HCT116 (cell line): ENCODE measurements at regions not wholly inside any gene's neighbourhood (a gene's known extent, or its start where the extent isn't known, plus 50 kb on each side); places are given as distances from the start of the nearest gene placed in this dataset.

ENCODE experiments used
- ATAC-seq: fragments of 200-7000 bp; cut with Tn5 transposase; 2 replicates; pipeline ENCODE4 v1.9.1; 2020; ENCODE audit warnings: mild to moderate bottlenecking, moderate library complexity
- BruUV-seq: library from RNA; stranded (reverse); fragments of 400-500 nt; replicated peaks from 2 replicates; lab custom pipeline; 2021; lab: Mats Ljungman, UMichigan
- CTCF ChIA-PET: fragments of 300-600 bp; sonication (Branson Sonifier 250); formaldehyde crosslinking; loops from one replicate; lab custom pipeline; 2021; ENCODE audit warnings: antibody characterized with exemption; lab: Charles Lee
- POLR2A ChIA-PET: fragments of 300-600, 350-600 bp; sonication (Branson Sonifier 250); formaldehyde crosslinking; loops from one replicate; lab custom pipeline; 2021; ENCODE audit warnings: antibody characterized with exemption; lab: Charles Lee
- RAD21 ChIA-PET, 2 experiments: fragments of 300-600 bp; sonication (Branson Sonifier 250); formaldehyde crosslinking; loops; one replicate each; lab custom pipeline; 2023; ENCODE audit warnings: low total read pairs in 2 of 2; ENCODE audit not compliant: uncharacterized antibody in 2 of 2, unreplicated experiment in 2 of 2, low non-redundant PET in 1 of 2; lab: Charles Lee
- DNase-seq: peaks from one replicate; pipeline ENCODE4 v3.0.0-alpha.2; 2010; ENCODE audit warnings: low read depth, low spot score
- H2AFZ ChIP-seq: fragments of 200-600 bp; shearing (Covaris generic), sonication (generic); 2 replicates; pipeline ENCODE4 v1.6.1; 2017; ENCODE audit warnings: low read depth, mixed run types, mixed read lengths, antibody characterized with exemption, low read length; ENCODE audit not compliant: poor library complexity, severe bottlenecking
- H3K27ac ChIP-seq: 2 replicates; pipeline ENCODE4 v1.5.1; 2012; ENCODE audit warnings: low read depth, low read length
- H3K27me3 ChIP-seq: fragments of 200-600 bp; sonication (generic); 2 replicates; pipeline ENCODE4 v1.6.1; 2016; ENCODE audit warnings: mixed run types, low read length, mixed read lengths; ENCODE audit not compliant: insufficient read depth
- H3K36me3 ChIP-seq, 2 experiments: fragments of 200-500 bp in 1 of 2; fragments of 200-600 bp in 1 of 2; sonication (Bioruptor generic) in 1 of 2; sonication (generic) in 1 of 2; 2 replicates each; pipeline versions ENCODE4 v1.5.1 to v1.6.1; 2014 to 2016; ENCODE audit warnings: low read length in 2 of 2, inconsistent platforms in 1 of 2, mixed read lengths in 1 of 2, mixed run types in 1 of 2; ENCODE audit not compliant: insufficient read depth in 2 of 2, control insufficient read depth in 1 of 2
- H3K4me1 ChIP-seq, 2 experiments: fragments of 200-600 bp in 1 of 2; sonication (generic) in 1 of 2; 2 replicates each; pipeline versions ENCODE4 v1.5.1 to v1.6.1; 2012 to 2017; ENCODE audit warnings: low read length in 2 of 2, inconsistent platforms in 1 of 2, mild to moderate bottlenecking in 1 of 2, mixed read lengths in 1 of 2, mixed run types in 1 of 2, moderate library complexity in 1 of 2; ENCODE audit not compliant: insufficient read depth in 2 of 2, control insufficient read depth in 1 of 2
- H3K4me2 ChIP-seq: fragments of 200-600 bp; sonication (generic); 2 replicates; pipeline ENCODE4 v1.6.1; 2017; ENCODE audit warnings: mixed run types, low read length, mixed read lengths
- H3K4me3 ChIP-seq, 2 experiments: fragments of 200-600 bp in 1 of 2; sonication (generic) in 1 of 2; replicated peaks in 1 of 2; 2 replicates each; pipeline ENCODE4 v1.5.1; 2011 to 2016; ENCODE audit warnings: low read length in 2 of 2, control low read depth in 1 of 2, low read depth in 1 of 2, mild to moderate bottlenecking in 1 of 2, mixed read lengths in 1 of 2, mixed run types in 1 of 2
- H3K79me2 ChIP-seq: fragments of 200-600 bp; sonication (generic); 2 replicates; pipeline ENCODE4 v1.6.1; 2017; ENCODE audit warnings: mild to moderate bottlenecking, mixed run types, low read length, moderate library complexity, mixed read lengths; ENCODE audit not compliant: insufficient read depth
- H3K9ac ChIP-seq: fragments of 200-600 bp; sonication (generic); 2 replicates; pipeline ENCODE4 v1.6.1; 2016; ENCODE audit warnings: low read length, mixed read lengths
- H3K9me2 ChIP-seq: fragments of 200-600 bp; sonication (generic), shearing (Covaris generic); 2 replicates; pipeline ENCODE4 v1.6.1; 2017; ENCODE audit warnings: mixed run types, mild to moderate bottlenecking, moderate library complexity; ENCODE audit not compliant: insufficient read depth
- H3K9me3 ChIP-seq, 2 experiments: fragments of 200-500 bp in 1 of 2; fragments of 200-600 bp in 1 of 2; sonication (Bioruptor generic) in 1 of 2; sonication (generic) in 1 of 2; 2 replicates each; pipeline ENCODE4 v1.6.1; 2014 to 2017; ENCODE audit warnings: low read length in 2 of 2, mixed read lengths in 2 of 2, inconsistent platforms in 1 of 2, low read depth in 1 of 2, mild to moderate bottlenecking in 1 of 2, mixed run types in 1 of 2, moderate library complexity in 1 of 2; ENCODE audit not compliant: control insufficient read depth in 1 of 2, insufficient read depth in 1 of 2
- H4K20me1 ChIP-seq: fragments of 200-600 bp; sonication (generic), shearing (Covaris generic); 2 replicates; pipeline ENCODE4 v1.6.1; 2017; ENCODE audit warnings: mixed run types, mild to moderate bottlenecking, moderate library complexity; ENCODE audit not compliant: insufficient read depth
- EZH2phosphoT487 ChIP-seq: fragments of 200-600 bp; IDR thresholded peaks from 2 replicates; pipeline ENCODE4 v1.6.1; 2018; ENCODE audit warnings: antibody characterized with exemption, borderline replicate concordance
- FOSL1 ChIP-seq: IDR thresholded peaks from 2 replicates; pipeline ENCODE4 v1.6.1; 2012; ENCODE audit warnings: low read depth
- POLR2A ChIP-seq: IDR thresholded peaks from 2 replicates; pipeline ENCODE4 v1.7.0; 2011; ENCODE audit warnings: borderline replicate concordance; ENCODE audit not compliant: insufficient read depth, insufficient read length; ENCODE audit errors: extremely low read depth
- POLR2AphosphoS5 ChIP-seq: IDR thresholded peaks from 2 replicates; pipeline ENCODE4 v1.6.1; 2011; ENCODE audit warnings: mild to moderate bottlenecking, low read depth, low read length, moderate library complexity
- ZNF274 ChIP-seq: fragments of 200-500 bp; sonication (Bioruptor generic); IDR thresholded peaks from 2 replicates; pipeline ENCODE4 v1.6.1; 2014; ENCODE audit warnings: mild to moderate bottlenecking, low read depth, low read length, inconsistent platforms
- intact Hi-C: fragments of 100-400 bp; cut with micrococcal nuclease; formaldehyde crosslinking; loops from 2 replicates; pipeline ENCODE4 v1.10.0; 2022
- TF ChIP-seq, protein P1 (sequence below): IDR thresholded peaks from 2 replicates; pipeline ENCODE4 v1.6.1; 2012; ENCODE audit warnings: low read depth

DNA sequence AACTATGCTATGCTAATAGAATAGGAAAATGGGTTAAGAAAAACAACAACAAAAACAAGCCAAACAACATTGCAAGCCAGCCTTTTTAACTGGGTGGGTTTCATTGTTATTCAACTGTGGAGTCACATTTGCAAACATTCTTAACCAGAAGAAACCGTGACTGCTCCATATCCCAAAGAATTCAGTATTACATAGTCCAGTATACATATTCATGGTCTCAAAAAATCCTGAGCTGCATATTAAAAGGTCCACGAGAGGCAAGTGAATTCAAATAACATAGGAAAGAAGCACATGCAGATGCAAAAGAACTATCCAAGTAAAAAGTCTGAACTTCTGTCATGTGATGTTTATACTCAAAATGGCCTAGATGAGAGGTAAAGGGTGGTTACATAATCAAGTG is 179.1 kb upstream of the ETAA1 start:
- H3K27ac ChIP-seq: no peak overlapping the region

DNA sequence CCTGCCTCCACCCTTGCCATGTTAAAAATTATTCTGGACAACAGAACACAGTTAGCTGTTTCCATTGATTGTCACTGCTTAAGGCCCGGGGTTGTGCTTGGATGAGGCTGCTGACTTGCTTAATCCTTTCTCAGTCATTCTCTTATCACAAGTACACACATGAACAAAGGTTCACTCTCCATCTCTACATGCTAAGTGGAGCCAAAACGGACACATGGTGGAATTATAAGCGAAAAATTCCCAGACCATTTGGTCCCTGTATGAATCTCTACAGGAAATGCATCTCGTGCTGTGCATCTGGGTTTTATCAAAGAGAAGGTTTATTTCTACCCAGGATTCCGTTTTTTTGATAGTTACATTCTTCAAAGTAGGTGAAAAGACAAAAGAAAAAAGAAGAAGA is 177.5 kb upstream of the ETAA1 start:
- TF ChIP-seq EZH2phosphoT487 (no peak), POLR2A (no peak)
- TF ChIP-seq, all 23 proteins: peak for 0
- BruUV-seq: no TSS peak
- peaks cover 4% of the 10 kb centered on the region; the same call in 1 of the 2 replicates for H4K20me1 ChIP-seq
- ChIA-PET RAD21 (no interaction called here), POLR2A (no interaction called here), CTCF (no interaction called here)
- H3K4me3 ChIP-seq: no peak overlapping the region
- H3K27me3 ChIP-seq: no peaks in the 10 kb centered on the region
- no peaks in the 10 kb centered on the region for H3K4me1 ChIP-seq
- ATAC-seq (no peak), DNase-seq (no peak)
- H3K27ac ChIP-seq: no peak overlapping the region
- no peaks in the 10 kb centered on the region for H3K9me3 ChIP-seq
- no peak overlapping the region for H3K9ac ChIP-seq
- no peak overlapping the region for H3K4me2 ChIP-seq
- intact Hi-C loops: no loop called here
- no peaks in the 10 kb centered on the region for H3K9me2 ChIP-seq
- H3K36me3 ChIP-seq: no peaks in the 10 kb centered on the region
- H2AFZ ChIP-seq: no peak overlapping the region
- no peaks in the 10 kb centered on the region for H3K79me2 ChIP-seq

More for the DNA sequence above, 179.1 kb upstream of the ETAA1 start:
- ChIA-PET RAD21 (no interaction called here), POLR2A (no interaction called here), CTCF (no interaction called here)
- BruUV-seq: no TSS peak
- no peak for TF ChIP-seq POLR2AphosphoS5
- Histone ChIP-seq H2AFZ (no peak overlapping the region), H3K79me2 (no peaks in the 10 kb centered on the region), H4K20me1 (peaks cover 4% of the 10 kb centered on the region; the same call in 1 of the 2 replicates), H3K4me2 (no peak overlapping the region), H3K9me3 (no peaks in the 10 kb centered on the region), H3K4me3 (no peak overlapping the region), H3K4me1 (no peaks in the 10 kb centered on the region), H3K27me3 (no peaks in the 10 kb centered on the region), H3K36me3 (no peaks in the 10 kb centered on the region), H3K9ac (no peak overlapping the region), H3K9me2 (no peaks in the 10 kb centered on the region)
- ATAC-seq (no peak), DNase-seq (no peak)
- intact Hi-C loops: no loop called here

DNA sequence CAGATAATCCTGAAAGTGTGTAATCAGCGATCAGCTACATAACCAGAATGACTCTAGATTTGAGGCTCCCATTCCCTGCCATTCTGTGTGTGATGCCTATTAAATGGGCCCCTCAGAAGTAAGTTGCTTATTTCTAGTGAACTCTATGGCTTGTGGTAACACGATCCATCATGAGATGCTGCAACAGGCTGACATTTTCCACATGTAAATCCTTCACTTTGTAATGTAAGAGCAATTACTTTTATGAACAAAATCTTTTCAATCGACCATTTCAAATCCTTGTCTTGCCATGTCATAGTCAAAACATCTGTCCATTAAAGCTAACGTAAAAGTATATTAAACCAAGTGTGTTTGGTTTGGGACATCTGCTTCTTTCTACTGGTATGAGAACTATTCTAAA is 175.9 kb upstream of the ETAA1 start:
- no TSS peak for BruUV-seq

More for the DNA sequence above, 175.9 kb upstream of the ETAA1 start:
- Histone ChIP-seq H4K20me1 (peaks cover 4% of the 10 kb centered on the region; the same call in 1 of the 2 replicates), H3K27ac (no peak overlapping the region), H3K79me2 (no peaks in the 10 kb centered on the region), H3K9me2 (no peaks in the 10 kb centered on the region), H3K4me3 (no peak overlapping the region)
- no peak for ATAC-seq
- ChIA-PET POLR2A (no interaction called here), RAD21 (no interaction called here)
- TF ChIP-seq, protein P1, sequence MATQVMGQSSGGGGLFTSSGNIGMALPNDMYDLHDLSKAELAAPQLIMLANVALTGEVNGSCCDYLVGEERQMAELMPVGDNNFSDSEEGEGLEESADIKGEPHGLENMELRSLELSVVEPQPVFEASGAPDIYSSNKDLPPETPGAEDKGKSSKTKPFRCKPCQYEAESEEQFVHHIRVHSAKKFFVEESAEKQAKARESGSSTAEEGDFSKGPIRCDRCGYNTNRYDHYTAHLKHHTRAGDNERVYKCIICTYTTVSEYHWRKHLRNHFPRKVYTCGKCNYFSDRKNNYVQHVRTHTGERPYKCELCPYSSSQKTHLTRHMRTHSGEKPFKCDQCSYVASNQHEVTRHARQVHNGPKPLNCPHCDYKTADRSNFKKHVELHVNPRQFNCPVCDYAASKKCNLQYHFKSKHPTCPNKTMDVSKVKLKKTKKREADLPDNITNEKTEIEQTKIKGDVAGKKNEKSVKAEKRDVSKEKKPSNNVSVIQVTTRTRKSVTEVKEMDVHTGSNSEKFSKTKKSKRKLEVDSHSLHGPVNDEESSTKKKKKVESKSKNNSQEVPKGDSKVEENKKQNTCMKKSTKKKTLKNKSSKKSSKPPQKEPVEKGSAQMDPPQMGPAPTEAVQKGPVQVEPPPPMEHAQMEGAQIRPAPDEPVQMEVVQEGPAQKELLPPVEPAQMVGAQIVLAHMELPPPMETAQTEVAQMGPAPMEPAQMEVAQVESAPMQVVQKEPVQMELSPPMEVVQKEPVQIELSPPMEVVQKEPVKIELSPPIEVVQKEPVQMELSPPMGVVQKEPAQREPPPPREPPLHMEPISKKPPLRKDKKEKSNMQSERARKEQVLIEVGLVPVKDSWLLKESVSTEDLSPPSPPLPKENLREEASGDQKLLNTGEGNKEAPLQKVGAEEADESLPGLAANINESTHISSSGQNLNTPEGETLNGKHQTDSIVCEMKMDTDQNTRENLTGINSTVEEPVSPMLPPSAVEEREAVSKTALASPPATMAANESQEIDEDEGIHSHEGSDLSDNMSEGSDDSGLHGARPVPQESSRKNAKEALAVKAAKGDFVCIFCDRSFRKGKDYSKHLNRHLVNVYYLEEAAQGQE: no peak
- no peak for TF ChIP-seq FOSL1
- no peak for TF ChIP-seq ZNF274
- TF ChIP-seq, all 23 proteins: peak for 0
- intact Hi-C loops: no loop called here
- H3K9me3 ChIP-seq: no peaks in the 10 kb centered on the region
- no peak overlapping the region for H3K4me2 ChIP-seq
- no peaks in the 10 kb centered on the region for H3K36me3 ChIP-seq
- no peak for DNase-seq
- no peaks in the 10 kb centered on the region for H3K4me1 ChIP-seq
- no peak overlapping the region for H2AFZ ChIP-seq
- no peaks in the 10 kb centered on the region for H3K27me3 ChIP-seq
- H3K9ac ChIP-seq: no peak overlapping the region
- CTCF ChIA-PET: no interaction called here
